GM21390 (cell line): ENCODE measurements at regions not wholly inside any gene's neighbourhood (a gene's known extent, or its start where the extent isn't known, plus 50 kb on each side); places are given as distances from the start of the nearest gene placed in this dataset.
"Not testable (repeated sequence)": the region's sequence is repeated elsewhere in the genome, so short reads cannot be mapped to it uniquely, and the experiment has no call there.

Experiments used
- ATAC-seq: cut with Tn5 transposase; IDR thresholded peaks from one replicate; pipeline ENCODE4 v1.9.1; 2021; ENCODE audit not compliant: unreplicated experiment

- no peak for ATAC-seq
These were observed 324.2 kb upstream of the COBL start for GRCh38 chr7:51640841-51641240.

DNA sequence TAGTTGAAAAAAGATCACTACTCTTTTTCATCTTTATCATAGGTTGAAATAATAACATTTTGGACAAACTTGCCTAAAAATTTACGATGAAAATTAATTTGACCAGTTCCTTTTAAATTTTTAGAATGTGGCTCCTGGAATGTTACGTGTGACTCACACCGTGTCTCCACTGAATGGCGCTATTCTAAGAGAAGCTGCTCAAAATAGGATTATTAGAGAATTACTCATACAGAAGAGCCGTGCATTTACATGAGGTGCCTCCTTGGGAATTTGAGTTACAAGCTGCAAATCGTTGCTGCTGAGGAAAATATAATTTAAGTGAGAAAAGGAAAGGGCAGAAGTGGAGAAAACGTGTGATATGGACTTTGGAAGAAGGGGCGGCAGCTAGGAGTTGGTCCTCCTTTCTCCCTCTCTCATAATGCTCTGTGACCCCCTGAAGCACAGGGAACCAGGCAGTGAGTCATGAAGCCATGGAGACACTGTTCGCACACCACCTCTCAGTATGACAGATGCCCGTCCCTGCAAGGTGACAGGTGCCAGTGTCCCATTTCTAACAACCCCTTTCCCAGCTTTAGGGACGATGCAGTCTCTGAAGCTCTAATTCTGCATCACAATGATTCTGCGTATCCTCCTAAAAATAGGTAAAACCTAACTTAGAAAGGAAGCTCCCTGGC lies 323.2 kb upstream of the COBL start:
- no peak for ATAC-seq

GRCh38 chr7:51636503-51636902 lies 319.9 kb upstream of the COBL start:
- ATAC-seq, result no peak

GRCh38 chr7:51635775-51636174 lies 319.2 kb upstream of the COBL start:
- ATAC-seq, result no peak

- ATAC-seq, result no peak
These were observed 317.9 kb upstream of the COBL start for GRCh38 chr7:51634538-51634937.

DNA sequence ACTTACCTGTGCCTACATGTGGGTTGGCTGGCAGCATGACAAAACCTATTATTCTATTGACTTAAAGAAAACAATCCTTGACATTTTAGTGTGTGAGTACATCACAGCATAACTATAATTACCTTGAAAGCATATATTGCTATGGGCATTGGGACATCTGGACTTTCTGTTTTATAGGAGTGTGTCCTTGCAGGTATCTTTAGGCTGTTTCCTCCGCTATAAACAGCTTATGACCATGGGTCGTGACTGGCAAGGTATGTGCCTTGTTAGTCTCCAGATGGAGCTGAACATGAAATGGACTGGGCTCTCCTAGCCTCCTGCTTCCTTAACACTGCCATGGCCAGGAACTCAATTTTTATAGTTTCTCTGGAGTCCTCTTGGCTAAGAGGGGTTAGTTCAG lies 317.4 kb upstream of the COBL start:
- ATAC-seq, result no peak

DNA sequence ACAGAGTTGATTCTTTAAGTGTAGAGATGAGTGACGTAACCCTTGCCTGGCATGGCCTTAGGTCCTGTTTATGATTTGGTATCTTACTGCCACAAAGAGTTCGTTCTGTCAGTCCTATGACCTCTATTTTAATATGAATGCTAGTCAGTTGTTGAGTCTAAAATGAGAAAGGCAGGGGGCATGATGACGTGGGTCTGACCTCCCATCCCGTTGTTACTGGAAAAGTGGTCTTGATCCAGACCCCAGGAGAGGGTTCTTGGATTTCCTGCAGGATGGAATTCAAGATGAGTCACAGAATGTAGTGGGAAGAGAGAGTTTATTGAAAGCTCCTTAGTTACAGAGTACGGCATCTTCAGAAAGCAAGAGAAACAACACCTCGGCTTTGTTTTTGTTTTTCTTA lies 317.0 kb upstream of the COBL start:
- ATAC-seq, result no peak

DNA sequence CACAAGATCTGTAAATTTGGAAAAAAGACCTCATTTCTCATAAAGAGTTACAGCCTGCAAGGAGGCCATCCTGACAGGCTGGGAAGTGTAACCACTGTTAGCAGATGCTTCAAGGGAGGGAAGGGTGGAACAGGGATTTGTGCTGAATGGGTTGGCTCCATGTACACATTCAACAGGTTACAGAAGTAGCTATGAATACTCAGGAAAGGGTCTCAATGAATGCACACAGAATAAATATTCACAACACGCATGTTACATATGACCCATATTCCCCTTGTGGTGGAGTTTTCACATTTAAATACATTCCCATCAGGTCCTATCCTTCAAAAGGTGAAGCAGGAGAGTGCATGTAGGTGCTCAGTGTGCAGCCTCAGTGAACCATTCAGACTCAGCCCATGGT lies 316.4 kb upstream of the COBL start:
- no peak for ATAC-seq

GRCh38 chr7:51630933-51631332 lies 314.3 kb upstream of the COBL start:
- ATAC-seq, result no peak

- no peak for ATAC-seq
These were observed 312.6 kb upstream of the COBL start for GRCh38 chr7:51629206-51629605.

DNA sequence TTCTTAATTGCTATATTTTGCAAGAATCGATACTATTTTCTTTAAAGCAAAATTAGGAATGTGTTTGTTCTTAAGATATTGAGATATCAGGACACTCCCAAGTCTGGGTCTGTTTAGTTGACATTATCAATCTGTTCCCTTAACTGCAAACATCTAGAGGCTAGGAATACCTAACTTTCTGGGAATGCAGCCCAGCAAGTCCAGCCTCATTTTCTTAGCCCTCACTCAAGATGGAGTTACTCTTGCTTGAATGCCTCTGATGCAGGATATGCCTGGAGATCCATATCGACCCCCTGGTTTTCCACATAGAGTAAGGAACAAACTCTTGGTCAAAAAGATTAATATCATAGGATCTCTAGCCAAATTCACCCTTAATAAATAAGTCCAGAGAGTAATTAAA lies 305.3 kb upstream of the COBL start:
- no peak for ATAC-seq

GRCh38 chr7:51620706-51621105 lies 304.1 kb upstream of the COBL start:
- ATAC-seq, result no peak

GRCh38 chr7:51619880-51620279 lies 303.3 kb upstream of the COBL start:
- no peak for ATAC-seq

- no peak for ATAC-seq
These were observed 301.1 kb upstream of the COBL start for GRCh38 chr7:51617686-51618085.

- ATAC-seq, result no peak
These were observed 297.3 kb upstream of the COBL start for GRCh38 chr7:51613911-51614357.

DNA sequence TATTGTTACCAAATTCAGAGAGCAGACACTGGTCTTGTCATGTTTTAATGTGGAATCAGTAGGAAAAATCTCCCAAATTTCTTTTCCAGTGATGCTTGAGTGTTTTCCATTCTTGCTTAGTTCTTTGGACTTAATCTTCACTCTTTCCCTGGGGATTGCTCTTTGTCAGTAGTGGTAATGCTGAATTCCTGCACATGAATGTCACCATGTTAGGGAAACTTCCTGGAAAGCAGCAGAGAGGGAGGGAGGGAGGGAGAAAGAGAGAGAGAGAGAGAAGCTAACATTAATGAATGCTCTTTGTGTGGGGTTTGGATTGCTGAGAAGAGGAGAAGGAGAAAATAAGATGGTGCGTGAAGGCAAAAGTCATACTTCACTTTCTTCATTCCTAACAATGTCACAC lies 295.3 kb upstream of the COBL start:
- no peak for ATAC-seq

DNA sequence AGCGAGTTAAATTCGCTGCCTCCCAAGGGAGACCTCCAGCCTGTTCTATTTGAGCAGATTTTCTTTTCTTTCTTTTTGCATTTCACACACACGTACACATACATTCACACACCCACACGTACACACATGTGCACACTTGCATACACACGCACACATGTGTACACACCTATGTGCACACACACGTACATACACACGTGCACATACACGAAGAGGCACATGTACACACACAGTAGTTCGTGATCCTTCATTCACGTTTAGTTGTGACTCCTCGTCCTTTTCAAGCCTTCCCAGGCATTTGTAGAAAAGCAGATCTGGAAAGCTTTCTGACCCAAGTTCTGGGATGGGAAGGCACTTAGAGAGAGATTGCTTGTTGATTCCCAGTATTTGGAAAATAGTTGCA lies 290.8 kb upstream of the COBL start:
- ATAC-seq, result no peak

- ATAC-seq, result no peak
These were observed 290.1 kb upstream of the COBL start for GRCh38 chr7:51606601-51607154.

DNA sequence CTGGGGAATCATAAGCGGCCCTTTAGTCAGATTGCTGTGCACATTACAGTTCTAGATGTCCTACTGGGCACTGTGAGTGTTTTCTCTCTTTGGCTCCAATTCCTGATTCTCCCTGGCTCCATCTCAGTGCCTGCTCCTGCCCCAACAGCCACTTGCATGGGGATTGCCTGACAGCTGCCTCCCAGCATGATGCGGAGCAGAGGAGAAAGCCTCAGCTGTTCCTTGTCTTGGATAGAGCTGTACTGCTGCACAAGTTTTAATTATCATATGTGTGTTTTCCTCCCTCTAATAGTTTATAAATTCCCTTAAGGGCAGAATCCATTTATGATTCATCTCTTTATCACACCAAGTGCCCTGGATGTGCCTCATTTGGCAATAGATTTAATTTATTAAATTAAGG lies 285.8 kb upstream of the COBL start:
- no peak for ATAC-seq

GRCh38 chr7:51601461-51601860 lies 284.9 kb upstream of the COBL start:
- ATAC-seq, result no peak

DNA sequence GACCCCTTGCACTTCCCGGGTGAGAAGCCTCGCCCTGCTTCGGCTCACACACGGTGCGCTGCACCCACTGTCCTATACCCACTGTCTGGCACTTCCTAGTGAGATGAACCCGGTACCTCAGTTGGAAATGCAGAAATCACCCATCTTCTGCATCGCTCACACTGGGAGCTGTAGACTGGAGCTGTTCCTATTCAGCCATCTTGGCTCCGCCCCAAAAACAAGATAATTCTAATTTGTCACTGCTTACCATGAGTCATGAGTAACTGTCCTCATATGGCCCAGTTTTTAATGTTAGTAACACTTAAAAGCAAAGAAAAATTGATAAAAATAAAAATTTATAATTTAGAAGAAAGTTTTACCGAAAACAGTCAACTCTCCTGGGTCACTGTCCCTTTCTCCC lies 283.3 kb upstream of the COBL start:
- ATAC-seq, result not testable (repeated sequence)

- ATAC-seq, result no peak
These were observed 277.0 kb upstream of the COBL start for GRCh38 chr7:51593628-51594027.
